ENCODE measurements at regions not wholly inside any gene's neighbourhood (a gene's known extent, or its start where the extent isn't known, plus 50 kb on each side); places are given as distances from the start of the nearest gene placed in this dataset.
"Not testable (repeated sequence)": the region's sequence is repeated elsewhere in the genome, so short reads cannot be mapped to it uniquely, and the experiment has no call there.

GRCh38 chr12:78575208-78575607, 289.4 kb upstream of the SYT1 start:
- ATAC-seq, result not testable (repeated sequence)

GRCh38 chr12:78579846-78580245, 284.7 kb upstream of the SYT1 start:
- intact Hi-C loops (cut with DNase I, micrococcal nuclease), result no loop called here
- no peaks in the 10 kb centered on the region for H3K27me3 Mint-ChIP-seq
- no peak for DNase-seq

More at GRCh38 chr12:78575208-78575607, 289.4 kb upstream of the SYT1 start:
- DNase-seq; intact Hi-C loops (cut with DNase I, micrococcal nuclease); POLR2A ChIA-PET; H3K4me3 Mint-ChIP-seq; H3K9me3 Mint-ChIP-seq (ENCODE audit: low read depth); H3K36me3 Mint-ChIP-seq (ENCODE audit: low read depth); CTCF ChIA-PET; H3K4me1 Mint-ChIP-seq; H3K27me3 Mint-ChIP-seq; H3K27ac Mint-ChIP-seq: not testable (repeated sequence)

DNA sequence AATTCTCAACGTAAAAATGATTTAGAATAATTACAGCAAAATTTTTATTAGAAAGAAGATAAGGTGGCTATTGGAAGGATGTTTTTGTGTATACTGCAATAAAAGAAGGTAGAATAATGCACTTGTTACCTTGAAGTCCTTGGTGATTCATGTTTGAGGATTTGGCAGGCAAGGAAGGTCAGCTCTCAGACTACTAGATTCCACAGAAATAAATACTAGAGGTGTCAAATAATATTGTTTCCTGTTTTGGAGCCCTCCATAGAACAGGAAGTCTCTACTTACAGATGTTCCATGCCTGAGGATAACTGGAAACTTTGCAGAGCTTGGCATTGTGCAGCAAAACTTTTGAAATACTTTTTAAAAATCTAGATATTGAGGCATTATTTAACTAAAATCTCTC, 284.3 kb upstream of the SYT1 start:
- no peak overlapping the region for H3K4me3 Mint-ChIP-seq
- POLR2A ChIA-PET, result no interaction called here
- no peak for DNase-seq
- intact Hi-C loops (cut with DNase I, micrococcal nuclease), result no loop called here
- no peaks in the 10 kb centered on the region for H3K27me3 Mint-ChIP-seq
- no peak overlapping the region for H3K27ac Mint-ChIP-seq
- H3K36me3 Mint-ChIP-seq (ENCODE audit: low read depth), result no peaks in the 10 kb centered on the region
- CTCF ChIA-PET, result no interaction called here
- peaks cover 7% of the 10 kb centered on the region for H3K9me3 Mint-ChIP-seq (ENCODE audit: low read depth)
- H3K4me1 Mint-ChIP-seq, result no peaks in the 10 kb centered on the region
- ATAC-seq, result no peak

More at GRCh38 chr12:78579846-78580245, 284.7 kb upstream of the SYT1 start:
- ChIA-PET POLR2A (no interaction called here), CTCF (no interaction called here)
- Mint-ChIP-seq H3K27ac (no peak overlapping the region), H3K36me3 (ENCODE audit: low read depth) (no peaks in the 10 kb centered on the region), H3K9me3 (ENCODE audit: low read depth) (peaks cover 9% of the 10 kb centered on the region), H3K4me3 (no peak overlapping the region), H3K4me1 (no peaks in the 10 kb centered on the region)
- no peak for ATAC-seq

DNA sequence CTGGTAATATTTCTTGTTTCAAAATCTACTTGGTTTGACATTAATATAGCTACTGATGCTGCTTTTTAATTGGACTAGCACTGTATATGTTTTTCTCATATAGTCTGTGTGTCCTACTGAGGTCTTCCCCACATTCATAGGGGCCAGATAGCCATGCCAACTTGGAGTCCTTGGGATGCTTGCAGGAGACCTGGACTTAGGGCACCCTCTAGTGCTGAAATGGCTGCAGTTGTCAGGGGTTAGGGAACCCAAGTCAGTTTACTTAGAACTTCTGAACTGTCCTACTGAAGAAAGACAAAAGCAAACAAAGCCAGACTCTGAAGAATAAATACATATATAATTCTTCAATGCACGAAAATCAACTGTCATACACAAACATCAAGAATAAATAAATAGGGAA, 279.9 kb upstream of the SYT1 start:
- H3K4me3 Mint-ChIP-seq, result no peak overlapping the region
- ChIA-PET CTCF (no interaction called here), POLR2A (no interaction called here)
- intact Hi-C loops (cut with DNase I, micrococcal nuclease), result no loop called here
- DNase-seq, result peak; percentile 6
- peaks cover 3% of the 10 kb centered on the region for H3K36me3 Mint-ChIP-seq (ENCODE audit: low read depth)
- peaks cover 18% of the 10 kb centered on the region for H3K9me3 Mint-ChIP-seq (ENCODE audit: low read depth)
- no peak for ATAC-seq
- H3K27me3 Mint-ChIP-seq, result no peaks in the 10 kb centered on the region
- H3K27ac Mint-ChIP-seq, result no peak overlapping the region
- no peaks in the 10 kb centered on the region for H3K4me1 Mint-ChIP-seq

GRCh38 chr12:78585132-78585531, 279.4 kb upstream of the SYT1 start:
- H3K27ac Mint-ChIP-seq, result no peak overlapping the region
- intact Hi-C loops (cut with DNase I, micrococcal nuclease), result no loop called here
- H3K27me3 Mint-ChIP-seq, result no peaks in the 10 kb centered on the region
- no peaks in the 10 kb centered on the region for H3K4me1 Mint-ChIP-seq
- ATAC-seq, result no peak
- ChIA-PET POLR2A (no interaction called here), CTCF (no interaction called here)
- no peak overlapping the region for H3K4me3 Mint-ChIP-seq
- peaks cover 18% of the 10 kb centered on the region for H3K9me3 Mint-ChIP-seq (ENCODE audit: low read depth)
- DNase-seq, result no peak
- peaks cover 3% of the 10 kb centered on the region for H3K36me3 Mint-ChIP-seq (ENCODE audit: low read depth)

- no peak for ATAC-seq
- intact Hi-C loops (cut with DNase I, micrococcal nuclease), result no loop called here
- no peak overlapping the region for H3K4me3 Mint-ChIP-seq
These were observed 277.8 kb upstream of the SYT1 start for GRCh38 chr12:78586790-78587189.

DNA sequence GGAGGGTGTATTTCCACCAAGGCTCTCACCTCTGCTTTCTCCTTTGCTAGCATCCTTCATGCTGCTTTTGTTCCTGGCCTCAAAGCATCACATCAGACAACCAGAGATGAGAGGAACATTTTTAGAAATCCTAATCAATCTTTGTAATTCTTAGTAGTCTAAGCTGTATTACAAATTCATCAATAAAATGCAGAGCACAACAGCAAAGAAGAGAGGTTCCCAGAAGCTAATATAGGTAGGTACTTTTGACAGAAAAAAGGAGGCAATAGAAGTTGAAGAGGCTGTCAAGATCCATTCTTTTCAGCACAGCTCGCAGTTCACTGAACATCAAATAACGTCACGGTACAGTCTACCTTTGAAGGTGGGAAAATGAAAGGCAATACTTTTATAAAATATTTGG, 265.2 kb upstream of the SYT1 start:
- intact Hi-C loops (cut with DNase I, micrococcal nuclease), result no loop called here
- H3K27ac Mint-ChIP-seq, result no peak overlapping the region
- H3K9me3 Mint-ChIP-seq (ENCODE audit: low read depth), result peaks cover 15% of the 10 kb centered on the region
- H3K4me3 Mint-ChIP-seq, result no peak overlapping the region
- ATAC-seq, result no peak
- ChIA-PET POLR2A (no interaction called here), CTCF (no interaction called here)
- H3K36me3 Mint-ChIP-seq (ENCODE audit: low read depth), result no peaks in the 10 kb centered on the region
- no peaks in the 10 kb centered on the region for H3K4me1 Mint-ChIP-seq
- H3K27me3 Mint-ChIP-seq, result no peaks in the 10 kb centered on the region
- DNase-seq, result no peak

More at GRCh38 chr12:78586790-78587189, 277.8 kb upstream of the SYT1 start:
- no peak for DNase-seq
- Mint-ChIP-seq H3K4me1 (no peaks in the 10 kb centered on the region), H3K9me3 (ENCODE audit: low read depth) (peaks cover 18% of the 10 kb centered on the region), H3K27ac (no peak overlapping the region), H3K27me3 (no peaks in the 10 kb centered on the region), H3K36me3 (ENCODE audit: low read depth) (peaks cover 3% of the 10 kb centered on the region)
- ChIA-PET CTCF (no interaction called here), POLR2A (no interaction called here)

DNA sequence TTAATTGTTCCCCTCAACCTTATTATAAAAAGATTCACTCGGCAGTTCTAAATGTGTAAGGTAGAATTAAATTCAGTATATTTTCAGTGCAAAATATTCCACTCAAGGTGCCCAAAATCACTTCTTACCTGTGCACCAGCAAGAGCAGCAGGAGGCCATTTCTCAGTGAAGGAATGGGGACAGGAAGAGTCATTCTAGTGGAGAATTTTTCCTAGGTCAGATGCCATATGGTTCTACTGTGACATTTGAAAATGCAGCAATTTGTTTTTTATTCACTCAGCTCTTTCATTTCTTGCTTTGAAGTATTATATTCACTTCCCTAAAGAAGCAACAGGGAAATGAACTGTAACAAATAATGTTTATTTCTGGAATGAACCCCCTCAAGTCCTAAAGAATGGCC, 264.0 kb upstream of the SYT1 start:
- no peak overlapping the region for H3K4me3 Mint-ChIP-seq
- intact Hi-C loops (cut with DNase I, micrococcal nuclease), result no loop called here
- ChIA-PET POLR2A (no interaction called here), CTCF (no interaction called here)
- H3K4me1 Mint-ChIP-seq, result no peaks in the 10 kb centered on the region
- H3K27me3 Mint-ChIP-seq, result no peaks in the 10 kb centered on the region
- DNase-seq, result no peak
- H3K27ac Mint-ChIP-seq, result no peak overlapping the region
- H3K9me3 Mint-ChIP-seq (ENCODE audit: low read depth), result peaks cover 18% of the 10 kb centered on the region
- no peaks in the 10 kb centered on the region for H3K36me3 Mint-ChIP-seq (ENCODE audit: low read depth)
- no peak for ATAC-seq

DNA sequence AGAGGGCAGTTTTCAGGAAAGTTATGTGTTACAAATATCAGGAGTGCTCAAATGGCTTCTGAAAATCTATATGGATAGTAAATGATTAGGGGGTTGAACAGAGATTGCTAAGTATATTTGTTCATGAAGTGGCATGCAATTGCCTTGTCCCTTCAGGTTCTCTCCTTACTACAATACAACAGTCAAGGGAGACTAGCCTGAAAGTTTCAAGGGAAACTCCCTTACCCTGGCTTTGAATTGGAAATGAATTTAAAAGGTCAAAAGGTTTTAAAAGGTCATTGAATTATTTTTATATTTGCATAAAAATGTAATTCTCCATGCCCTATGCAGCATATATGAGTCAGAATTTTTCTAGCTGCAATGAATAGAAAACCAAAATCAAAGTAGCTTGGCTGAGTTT, 253.1 kb upstream of the SYT1 start:
- Mint-ChIP-seq H3K9me3 (ENCODE audit: low read depth) (peaks cover 15% of the 10 kb centered on the region), H3K4me1 (no peaks in the 10 kb centered on the region), H3K27ac (no peak overlapping the region), H3K36me3 (ENCODE audit: low read depth) (no peaks in the 10 kb centered on the region), H3K4me3 (no peak overlapping the region), H3K27me3 (no peaks in the 10 kb centered on the region)
- ATAC-seq, result no peak
- POLR2A ChIA-PET, result no interaction called here
- intact Hi-C loops (cut with DNase I, micrococcal nuclease), result no loop called here
- no peak for DNase-seq
- CTCF ChIA-PET, result no interaction called here

GRCh38 chr12:78612190-78612589, 252.4 kb upstream of the SYT1 start:
- POLR2A ChIA-PET, result no interaction called here
- H3K36me3 Mint-ChIP-seq (ENCODE audit: low read depth), result no peaks in the 10 kb centered on the region
- ATAC-seq, result no peak

GRCh38 chr12:78617683-78618082, 246.9 kb upstream of the SYT1 start:
- H3K36me3 Mint-ChIP-seq (ENCODE audit: low read depth), result no peaks in the 10 kb centered on the region
- no peak for DNase-seq

More at GRCh38 chr12:78612190-78612589, 252.4 kb upstream of the SYT1 start:
- H3K27me3 Mint-ChIP-seq, result no peaks in the 10 kb centered on the region
- DNase-seq, result no peak
- intact Hi-C loops (cut with DNase I, micrococcal nuclease), result no loop called here
- CTCF ChIA-PET, result no interaction called here
- H3K27ac Mint-ChIP-seq, result no peak overlapping the region
- H3K4me1 Mint-ChIP-seq, result no peaks in the 10 kb centered on the region
- peaks cover 15% of the 10 kb centered on the region for H3K9me3 Mint-ChIP-seq (ENCODE audit: low read depth)
- H3K4me3 Mint-ChIP-seq, result no peak overlapping the region

GRCh38 chr12:78622529-78623195, 241.9 kb upstream of the SYT1 start:
- peaks cover 12% of the 10 kb centered on the region for H3K9me3 Mint-ChIP-seq (ENCODE audit: low read depth)
- H3K27me3 Mint-ChIP-seq, result no peaks in the 10 kb centered on the region
- CTCF ChIA-PET, result interaction anchor here (0.6 kb wide), 2 partner anchors 12 to 73 kb away, joined by 3 read pairs; no protein-coding TSS in a partner anchor
- no peak for ATAC-seq
- no peak overlapping the region for H3K4me3 Mint-ChIP-seq
- no peak overlapping the region for H3K27ac Mint-ChIP-seq
- intact Hi-C loops (cut with DNase I, micrococcal nuclease), result no loop called here
- H3K36me3 Mint-ChIP-seq (ENCODE audit: low read depth), result no peaks in the 10 kb centered on the region
- DNase-seq, result no peak
- POLR2A ChIA-PET, result no interaction called here
- no peaks in the 10 kb centered on the region for H3K4me1 Mint-ChIP-seq

More at GRCh38 chr12:78617683-78618082, 246.9 kb upstream of the SYT1 start:
- Mint-ChIP-seq H3K4me1 (no peaks in the 10 kb centered on the region), H3K4me3 (no peak overlapping the region), H3K27me3 (no peaks in the 10 kb centered on the region), H3K27ac (no peak overlapping the region), H3K9me3 (ENCODE audit: low read depth) (peaks cover 12% of the 10 kb centered on the region)
- CTCF ChIA-PET, result no interaction called here
- intact Hi-C loops (cut with DNase I, micrococcal nuclease), result no loop called here
- no peak for ATAC-seq
- POLR2A ChIA-PET, result no interaction called here
